MM.1S (cell line): ENCODE measurements at regions not wholly inside any gene's neighbourhood (a gene's known extent, or its start where the extent isn't known, plus 50 kb on each side); places are given as distances from the start of the nearest gene placed in this dataset.

Source experiments
- CTCF ChIP-seq: fragments of 300-600 bp; sonication (generic); IDR thresholded peaks from 2 replicates; pipeline ENCODE4 v1.5.1; 2016; ENCODE audit warnings: antibody characterized with exemption, low read length, mixed read lengths
- EZH2 ChIP-seq: fragments of 300-600 bp; sonication (generic); optimal IDR thresholded peaks from 2 replicates; pipeline ENCODE3; 2017; ENCODE audit warnings: low read depth, mild to moderate bottlenecking, antibody characterized with exemption, low read length, mixed read lengths

- TF ChIP-seq CTCF (no peak), EZH2 (no peak)
Observed at GRCh38 chr10:107548301-107548700, 383.8 kb upstream of the SORCS1 start.
